ENCODE measurements at regions not wholly inside any gene's neighbourhood (a gene's known extent, or its start where the extent isn't known, plus 50 kb on each side); places are given as distances from the start of the nearest gene placed in this dataset.

GRCh38 chr7:93043385-93043985 is 74.3 kb downstream of the SAMD9 start:
- TF ChIP-seq, protein P1, sequence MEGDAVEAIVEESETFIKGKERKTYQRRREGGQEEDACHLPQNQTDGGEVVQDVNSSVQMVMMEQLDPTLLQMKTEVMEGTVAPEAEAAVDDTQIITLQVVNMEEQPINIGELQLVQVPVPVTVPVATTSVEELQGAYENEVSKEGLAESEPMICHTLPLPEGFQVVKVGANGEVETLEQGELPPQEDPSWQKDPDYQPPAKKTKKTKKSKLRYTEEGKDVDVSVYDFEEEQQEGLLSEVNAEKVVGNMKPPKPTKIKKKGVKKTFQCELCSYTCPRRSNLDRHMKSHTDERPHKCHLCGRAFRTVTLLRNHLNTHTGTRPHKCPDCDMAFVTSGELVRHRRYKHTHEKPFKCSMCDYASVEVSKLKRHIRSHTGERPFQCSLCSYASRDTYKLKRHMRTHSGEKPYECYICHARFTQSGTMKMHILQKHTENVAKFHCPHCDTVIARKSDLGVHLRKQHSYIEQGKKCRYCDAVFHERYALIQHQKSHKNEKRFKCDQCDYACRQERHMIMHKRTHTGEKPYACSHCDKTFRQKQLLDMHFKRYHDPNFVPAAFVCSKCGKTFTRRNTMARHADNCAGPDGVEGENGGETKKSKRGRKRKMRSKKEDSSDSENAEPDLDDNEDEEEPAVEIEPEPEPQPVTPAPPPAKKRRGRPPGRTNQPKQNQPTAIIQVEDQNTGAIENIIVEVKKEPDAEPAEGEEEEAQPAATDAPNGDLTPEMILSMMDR (conservative IDR thresholded peaks at IDR 0.05 in 1 of 2, IDR thresholded peaks at IDR 0.05 in 1 of 2; ENCODE audit: extremely low read depth in 1 of 2, insufficient read depth in 1 of 2, low read depth in 1 of 2, low read length in 2 of 2): peak in 1 of 2 donors; percentile 13
- no peak for TF ChIP-seq EZH2 (IDR thresholded peaks at IDR 0.05; ENCODE audit: borderline replicate concordance, low read length)
